ENCODE measurements at regions not wholly inside any gene's neighbourhood (a gene's known extent, or its start where the extent isn't known, plus 50 kb on each side); places are given as distances from the start of the nearest gene placed in this dataset.

- no peak for TF ChIP-seq EZH2 (IDR thresholded peaks at IDR 0.05)
- TF ChIP-seq POLR2AphosphoS5 (IDR thresholded peaks at IDR 0.05; ENCODE audit: borderline replicate concordance, low read depth, low read length) = no peak
Measured at GRCh38 chr5:173693670-173694069, 77.2 kb upstream of the BOD1 start.

Measured in SK-N-MC (cell line).